Stimulated activated CD4-positive, alpha-beta T cell treated with anti-CD3 and anti-CD28 coated beads, Interleukin-15, amount 100 ng/mL, for 48 hours (primary cell): ENCODE measurements at regions not wholly inside any gene's neighbourhood (a gene's known extent, or its start where the extent isn't known, plus 50 kb on each side); places are given as distances from the start of the nearest gene placed in this dataset.

Experiments used
- DNase-seq, 2 donors: peaks; one replicate each; pipeline ENCODE4 v3.0.0-alpha.2; 2020; ENCODE audit warnings: low read depth in 2 of 2

GRCh38 chr20:43803276-43803675 lies 76.5 kb upstream of the GTSF1L start:
- DNase-seq = no peak

DNA sequence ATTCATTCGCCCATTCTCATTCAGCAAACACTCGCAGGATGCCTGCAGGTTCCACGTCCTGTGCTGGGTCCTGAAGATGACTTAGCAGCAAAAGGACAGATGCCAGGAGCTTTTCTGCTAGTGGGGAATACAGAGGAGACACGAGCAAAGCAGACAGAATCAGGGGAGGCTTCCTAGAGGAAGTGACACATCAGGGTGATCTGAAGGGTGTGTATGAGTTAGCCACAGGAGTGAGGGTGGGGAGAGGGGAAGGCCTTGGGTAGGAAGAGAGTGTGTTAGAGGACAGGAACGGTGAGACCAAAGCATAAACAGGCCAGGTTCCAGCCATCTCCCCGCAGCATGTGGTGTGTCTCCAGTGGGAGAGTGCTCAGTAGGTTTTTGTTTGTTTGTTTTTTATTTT lies 73.4 kb upstream of the GTSF1L start:
- DNase-seq = no peak

- no peak for DNase-seq
These were observed 72.9 kb upstream of the GTSF1L start for GRCh38 chr20:43799741-43800140.

- DNase-seq = no peak
These were observed 72.4 kb upstream of the GTSF1L start for GRCh38 chr20:43799150-43799711.

DNA sequence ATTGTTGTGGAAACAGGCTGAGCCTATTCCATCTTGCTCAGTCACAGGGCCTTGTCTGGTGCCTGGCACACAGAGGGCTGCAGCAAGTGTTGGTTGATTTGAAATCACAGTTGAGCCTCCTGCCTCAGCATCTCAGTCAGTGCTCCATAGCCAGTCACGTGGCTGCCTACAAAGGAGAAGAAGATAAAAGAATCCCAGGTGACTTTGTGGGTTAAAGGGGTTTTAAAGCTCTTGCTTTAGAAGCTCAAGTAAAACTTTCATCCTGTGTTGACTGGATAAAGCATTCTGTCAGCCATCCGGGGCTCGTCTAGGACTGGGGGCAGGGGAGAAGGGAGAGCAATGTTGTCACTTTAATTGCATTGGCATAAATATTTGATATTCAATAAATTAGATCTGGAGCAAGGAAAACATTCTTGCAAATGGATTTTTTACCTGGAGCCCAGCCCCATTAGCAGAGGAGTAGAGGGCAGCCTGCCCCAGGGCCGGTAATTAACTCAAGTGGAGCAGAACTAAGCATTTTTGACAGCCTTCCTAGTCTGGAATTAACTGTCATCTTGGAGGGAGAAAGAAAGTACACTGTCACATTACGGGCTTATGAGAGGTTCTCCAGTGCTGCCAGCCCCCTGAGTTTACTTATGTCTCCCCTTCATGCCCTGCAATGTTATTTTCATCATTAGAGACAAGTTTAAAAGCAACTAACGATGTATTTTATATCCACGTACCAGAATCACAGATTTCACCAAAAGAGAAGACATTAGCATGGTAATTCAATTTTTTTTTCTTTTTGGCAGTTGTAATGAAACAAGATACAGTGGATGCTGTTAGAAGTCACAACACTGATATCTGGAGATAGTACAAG lies 71.7 kb upstream of the GTSF1L start:
- no peak for DNase-seq

GRCh38 chr20:43794326-43794725 lies 67.5 kb upstream of the GTSF1L start:
- DNase-seq = no peak

DNA sequence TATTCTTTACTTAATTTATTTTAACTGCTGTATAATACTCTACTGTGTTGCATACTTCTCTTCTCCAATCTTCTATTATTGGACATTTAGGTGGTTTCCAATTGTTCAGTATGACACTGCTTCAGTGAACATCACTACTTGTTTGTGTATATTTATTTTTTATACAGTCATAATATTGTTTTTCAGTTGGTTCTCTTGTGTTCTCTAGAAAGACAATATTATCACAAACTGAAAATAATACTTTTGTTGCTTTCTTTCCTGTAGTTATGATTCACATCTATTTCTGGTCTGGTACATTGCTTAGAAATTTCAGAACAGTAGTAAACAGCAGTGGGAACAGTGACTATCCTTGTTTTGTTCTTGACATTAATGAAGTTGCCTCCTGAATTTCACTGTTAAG lies 62.8 kb upstream of the GTSF1L start:
- no peak for DNase-seq

DNA sequence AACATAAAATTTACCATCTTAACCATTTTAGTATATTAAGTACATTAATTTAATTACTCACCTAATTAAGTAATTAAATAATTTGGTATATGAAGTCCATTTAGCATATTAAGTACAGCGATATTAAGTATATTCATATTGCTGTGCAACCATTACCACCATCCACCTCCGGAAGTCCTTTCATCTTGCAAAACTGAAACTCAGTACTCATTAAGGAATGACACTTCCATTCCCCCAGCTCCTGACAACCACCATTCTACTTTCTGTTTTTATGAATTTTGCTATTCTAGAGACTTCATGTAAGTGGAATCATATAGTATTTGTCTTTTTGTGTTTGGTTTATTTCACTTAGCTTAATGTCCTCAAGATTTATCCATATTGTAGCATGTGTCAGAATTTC lies 61.1 kb upstream of the GTSF1L start:
- no peak for DNase-seq

- no peak for DNase-seq
These were observed 60.1 kb upstream of the GTSF1L start for GRCh38 chr20:43786885-43787284.

DNA sequence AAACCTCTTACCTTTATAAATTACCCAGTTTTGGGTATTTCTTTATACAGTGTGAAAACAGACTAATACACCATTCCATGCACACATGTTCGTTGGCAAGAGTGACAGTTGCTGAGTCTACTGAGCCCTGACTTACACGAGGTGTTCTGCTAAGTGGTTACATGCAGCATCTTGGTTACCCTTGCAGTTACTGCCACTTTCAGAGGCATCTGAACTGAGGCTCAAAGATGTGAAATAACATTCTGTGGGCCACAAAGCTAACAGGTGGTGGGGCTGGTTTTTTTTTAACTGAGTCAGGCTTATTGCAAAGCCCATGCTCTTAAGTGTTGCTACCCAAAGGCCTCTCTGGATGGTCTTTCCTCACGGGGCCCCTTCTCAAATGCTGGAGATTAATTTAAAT lies 54.4 kb upstream of the GTSF1L start:
- DNase-seq = no peak

GRCh38 chr20:43778375-43778774 lies 51.6 kb upstream of the GTSF1L start:
- no peak for DNase-seq

DNA sequence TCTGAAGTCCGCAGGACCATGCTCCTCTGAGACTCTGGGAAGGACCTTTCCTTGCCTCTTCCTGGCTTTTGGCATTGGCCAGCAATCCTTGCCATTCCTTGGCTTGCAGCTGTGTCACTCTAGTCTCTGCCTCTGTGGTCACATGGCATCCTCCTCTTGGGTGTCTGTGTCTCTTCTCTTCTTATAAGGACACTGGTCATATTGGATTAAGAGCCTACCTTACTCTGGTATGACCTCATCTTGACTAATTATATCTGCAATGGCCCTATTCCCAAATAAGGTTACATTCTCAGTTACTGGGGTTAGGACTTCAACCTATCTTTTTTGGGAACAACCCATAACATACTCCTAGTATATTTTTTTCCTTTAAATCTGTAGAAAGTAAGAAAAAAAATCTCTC lies 49.9 kb upstream of the GTSF1L start:
- no peak for DNase-seq
